PC-3 (cell line): ENCODE measurements at regions not wholly inside any gene's neighbourhood (a gene's known extent, or its start where the extent isn't known, plus 50 kb on each side); places are given as distances from the start of the nearest gene placed in this dataset.

Experiments used
- CTCF ChIP-seq: fragments of 300-600 bp; sonication (generic); conservative IDR thresholded peaks from 2 replicates; pipeline ENCODE4 v1.5.1; 2017; ENCODE audit warnings: antibody characterized with exemption, low read depth, mild to moderate bottlenecking, low read length
- EZH2 ChIP-seq: fragments of 300-600 bp; sonication (generic); IDR thresholded peaks from one replicate; pipeline ENCODE4 v1.6.1; 2017; ENCODE audit warnings: antibody characterized with exemption, mild to moderate bottlenecking, low read length; ENCODE audit not compliant: unreplicated experiment
- EZH2phosphoT487 ChIP-seq: fragments of 300-600 bp; sonication (generic); IDR thresholded peaks from 2 replicates; pipeline ENCODE4 v1.6.1; 2018; ENCODE audit warnings: mild to moderate bottlenecking, antibody characterized with exemption, low read length, borderline replicate concordance

DNA sequence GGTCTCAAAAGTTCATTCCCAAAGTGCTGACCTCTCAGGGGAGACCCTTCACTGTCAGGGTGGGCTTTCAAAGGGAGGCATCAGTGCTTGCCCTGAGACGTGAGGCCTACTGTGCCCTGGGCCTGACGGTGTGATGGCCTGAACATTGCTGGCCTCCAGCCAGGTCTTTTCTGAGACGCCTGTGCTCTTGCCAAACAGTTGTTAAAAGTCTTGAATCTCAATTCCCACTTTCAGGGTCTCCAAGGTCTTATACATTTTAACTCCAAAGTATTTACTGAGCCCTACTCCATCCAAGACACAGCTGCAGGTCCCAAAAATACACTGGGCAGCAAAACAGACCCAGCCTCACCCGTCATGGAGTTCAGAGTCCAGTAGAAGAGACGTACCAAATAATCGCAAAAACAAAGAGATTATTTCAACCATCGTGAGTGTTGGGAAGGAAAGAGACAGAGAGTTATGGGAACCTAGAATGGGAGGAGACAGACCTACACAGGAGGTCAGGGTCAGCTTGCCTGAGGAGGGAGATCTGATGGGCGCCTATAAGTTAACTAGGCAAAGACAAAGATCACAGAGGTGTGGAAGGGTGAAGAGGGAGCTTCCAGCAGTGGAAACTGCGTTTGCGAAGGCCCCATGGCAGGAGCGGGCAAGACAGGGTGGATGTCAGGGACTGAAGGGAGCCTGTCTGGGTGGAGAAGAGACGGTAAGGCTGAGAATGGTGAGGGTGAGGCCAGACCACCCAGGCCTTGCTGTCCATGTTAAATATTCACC is 446.3 kb downstream of the PREX1 start:
- TF ChIP-seq CTCF (no peak), EZH2phosphoT487 (no peak), EZH2 (no peak)
